Upper lobe of right lung (tissue), 1 donor: ENCODE measurements at regions not wholly inside any gene's neighbourhood (a gene's known extent, or its start where the extent isn't known, plus 50 kb on each side); places are given as distances from the start of the nearest gene placed in this dataset.

Source experiments
- ATAC-seq: fragments of 200-7000 bp; cut with Tn5 transposase; one replicate; pipeline ENCODE4 v1.9.1; 2020; ENCODE audit warnings: mild to moderate bottlenecking, moderate library complexity
- DNase-seq: peaks from one replicate; pipeline ENCODE4 v3.0.0-alpha.2; 2020
- H3K27ac ChIP-seq: fragments of 200-600 bp; one replicate; pipeline ENCODE4 v1.8.0; 2022
- H3K27me3 ChIP-seq: fragments of 200-600 bp; one replicate; pipeline ENCODE4 v1.8.0; 2022; ENCODE audit warnings: mild to moderate bottlenecking
- H3K36me3 ChIP-seq: fragments of 200-600 bp; one replicate; pipeline ENCODE4 v1.8.0; 2022
- H3K4me1 ChIP-seq: fragments of 200-600 bp; one replicate; pipeline ENCODE4 v1.8.0; 2022
- H3K4me3 ChIP-seq: fragments of 200-600 bp; one replicate; pipeline ENCODE4 v1.8.0; 2022; ENCODE audit warnings: mild to moderate bottlenecking
- H3K9me3 ChIP-seq: fragments of 200-600 bp; one replicate; pipeline ENCODE4 v1.8.0; 2022
- CTCF ChIP-seq: fragments of 200-600 bp; IDR thresholded peaks from one replicate; pipeline ENCODE4 v1.8.0; 2022; ENCODE audit warnings: antibody characterized with exemption
- intact Hi-C: fragments of 100-400 bp; cut with DNase I; formaldehyde crosslinking; loops from one replicate; pipeline ENCODE4 v1.11.0; 2022
- donor health status: DM: no; HTN: yes; CAD: no; lungs with severe emphysema.

DNA sequence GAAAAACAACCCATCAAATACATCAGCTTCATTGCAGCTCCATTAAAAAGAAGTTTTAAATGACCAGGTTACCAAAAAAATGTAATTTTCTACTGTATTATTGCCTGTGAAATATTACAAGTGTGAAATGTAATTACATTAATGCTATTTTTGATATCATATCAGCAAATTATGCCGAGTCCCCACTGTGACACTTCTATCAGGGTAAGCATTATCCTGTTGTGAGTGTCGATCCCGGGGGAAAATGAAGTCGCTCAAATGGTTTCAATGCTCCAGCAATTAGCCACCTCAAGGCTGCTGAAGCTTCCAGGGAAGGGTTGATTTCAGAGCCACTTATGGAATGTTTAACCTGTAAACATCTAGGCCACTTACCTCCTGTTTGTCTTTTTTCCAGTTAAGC lies 70.4 kb downstream of the RCN1 start:
- no peaks in the 10 kb centered on the region for H3K9me3 ChIP-seq
- H3K4me1 ChIP-seq: no peaks in the 10 kb centered on the region
- H3K27ac ChIP-seq: no peak overlapping the region
- no peak overlapping the region for H3K4me3 ChIP-seq
- no peak for TF ChIP-seq CTCF
- no peaks in the 10 kb centered on the region for H3K36me3 ChIP-seq
- no peaks in the 10 kb centered on the region for H3K27me3 ChIP-seq
- ATAC-seq (no peak), DNase-seq (no peak)
- intact Hi-C loops: no loop called here

- no peak for DNase-seq
- no peaks in the 10 kb centered on the region for H3K4me1 ChIP-seq
- no peaks in the 10 kb centered on the region for H3K9me3 ChIP-seq
- H3K36me3 ChIP-seq: no peaks in the 10 kb centered on the region
- no peak overlapping the region for H3K27ac ChIP-seq
- ATAC-seq: no peak
- intact Hi-C loops: no loop called here
- no peak overlapping the region for H3K4me3 ChIP-seq
- H3K27me3 ChIP-seq: no peaks in the 10 kb centered on the region
- TF ChIP-seq CTCF: no peak
These were observed 71.5 kb downstream of the RCN1 start for GRCh38 chr11:32162351-32162750.

DNA sequence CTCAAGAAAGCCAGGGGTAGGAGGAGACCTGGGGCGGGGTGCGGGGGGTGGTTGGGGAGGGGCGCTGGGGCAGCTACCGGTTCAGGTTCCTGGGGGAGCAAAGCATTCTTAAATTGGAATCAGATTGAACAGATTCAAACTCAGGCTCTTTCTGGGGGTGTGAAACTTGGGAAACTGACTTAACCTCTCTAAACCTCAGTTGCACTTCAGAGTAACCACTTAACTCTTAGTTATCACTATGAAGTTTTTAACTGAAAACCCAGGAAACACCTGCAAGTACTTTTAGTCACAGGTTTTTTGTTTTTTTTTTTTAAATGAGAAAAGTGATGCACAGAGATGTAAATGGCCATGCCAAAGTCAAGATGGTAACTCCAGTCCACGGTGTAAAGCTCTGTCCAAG lies 72.0 kb downstream of the RCN1 start:
- DNase-seq (no peak), ATAC-seq (no peak)
- Histone ChIP-seq H3K4me1 (no peaks in the 10 kb centered on the region), H3K27ac (no peak overlapping the region), H3K4me3 (no peak overlapping the region), H3K9me3 (no peaks in the 10 kb centered on the region), H3K27me3 (no peaks in the 10 kb centered on the region), H3K36me3 (no peaks in the 10 kb centered on the region)
- no peak for TF ChIP-seq CTCF
- intact Hi-C loops: no loop called here

- H3K9me3 ChIP-seq: no peaks in the 10 kb centered on the region
- no peaks in the 10 kb centered on the region for H3K4me1 ChIP-seq
- intact Hi-C loops: no loop called here
- no peak for TF ChIP-seq CTCF
- no peak overlapping the region for H3K27ac ChIP-seq
- no peaks in the 10 kb centered on the region for H3K27me3 ChIP-seq
- no peaks in the 10 kb centered on the region for H3K36me3 ChIP-seq
- H3K4me3 ChIP-seq: no peak overlapping the region
- ATAC-seq (no peak), DNase-seq (no peak)
These were observed 72.7 kb downstream of the RCN1 start for GRCh38 chr11:32163557-32163956.

- no peak for DNase-seq
- Histone ChIP-seq H3K4me3 (no peak overlapping the region), H3K36me3 (no peaks in the 10 kb centered on the region), H3K27ac (no peak overlapping the region), H3K27me3 (no peaks in the 10 kb centered on the region), H3K4me1 (no peaks in the 10 kb centered on the region), H3K9me3 (no peaks in the 10 kb centered on the region)
- ATAC-seq: no peak
- intact Hi-C loops: loop anchor here (5.0 kb wide), 1 partner anchor 113 kb away; no protein-coding TSS in a partner anchor
- no peak for TF ChIP-seq CTCF
These were observed 74.0 kb downstream of the RCN1 start for GRCh38 chr11:32164836-32165235.

DNA sequence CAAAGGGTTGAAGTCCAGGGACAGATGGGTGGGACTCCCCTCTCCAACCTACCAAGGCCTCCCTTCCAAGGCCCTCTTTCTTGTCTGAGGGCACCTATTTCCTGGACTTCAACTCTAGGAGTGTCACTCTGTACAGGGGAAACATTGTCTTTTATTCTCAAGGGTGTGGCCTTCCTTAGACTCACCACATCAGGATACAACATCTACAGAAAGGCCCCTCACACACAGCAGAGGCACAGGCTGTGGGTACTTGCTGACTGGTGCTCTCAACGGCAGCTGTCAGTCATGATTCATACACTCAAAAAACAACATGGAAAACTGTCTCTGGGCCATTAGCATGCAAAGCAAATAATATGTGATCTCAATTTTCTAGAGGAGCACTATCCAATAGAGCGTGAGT lies 78.0 kb downstream of the RCN1 start:
- Histone ChIP-seq H3K9me3 (no peaks in the 10 kb centered on the region), H3K27me3 (no peaks in the 10 kb centered on the region), H3K4me1 (peaks cover 6% of the 10 kb centered on the region), H3K36me3 (no peaks in the 10 kb centered on the region), H3K4me3 (no peak overlapping the region), H3K27ac (no peak overlapping the region)
- DNase-seq (no peak), ATAC-seq (no peak)
- intact Hi-C loops: loop anchor here (5.0 kb wide), 1 partner anchor 117 kb away; no protein-coding TSS in a partner anchor
- no peak for TF ChIP-seq CTCF
